Superior temporal gyrus (tissue), 1 donor: ENCODE measurements at regions not wholly inside any gene's neighbourhood (a gene's known extent, or its start where the extent isn't known, plus 50 kb on each side); places are given as distances from the start of the nearest gene placed in this dataset.
A peak's percentile ranks its signal among the peaks of the same experiment; 100 is the strongest.

Experiments used
- DNase-seq: peaks from one replicate; pipeline ENCODE4 v3.0.0-alpha.2; 2016; ENCODE audit errors: extremely low spot score

DNA sequence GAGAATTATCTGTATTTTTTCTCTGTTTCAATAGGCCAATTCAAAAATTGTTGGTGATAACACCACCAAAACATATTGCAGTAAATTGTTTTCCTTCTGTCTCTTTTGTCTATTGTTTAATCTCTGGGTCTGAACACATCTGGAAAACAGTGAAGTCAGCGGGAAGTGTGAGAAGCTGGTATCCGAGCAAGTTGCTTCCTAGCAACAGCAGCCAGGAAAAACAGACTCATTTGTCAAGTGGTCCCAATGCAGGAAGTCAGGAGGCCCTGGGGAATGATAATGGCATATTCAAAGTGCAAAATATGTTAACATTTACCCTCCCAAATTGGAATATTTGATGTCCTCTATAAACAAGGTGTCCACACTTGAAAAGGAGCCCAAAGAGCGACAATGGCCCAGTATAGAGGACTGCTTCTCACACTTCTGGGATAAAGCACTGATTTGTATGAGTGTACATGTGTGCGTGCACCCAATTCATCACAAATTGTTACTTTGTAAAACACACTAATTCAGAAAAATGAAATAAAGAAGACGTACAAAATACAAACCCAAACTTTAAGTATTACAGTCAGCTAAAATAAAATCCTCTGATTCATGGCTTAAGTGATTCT is 515.0 kb downstream of the TBC1D4 start:
- DNase-seq: peak; percentile 73

GRCh38 chr13:74966275-74966674 is 515.7 kb downstream of the TBC1D4 start:
- no peak for DNase-seq

- no peak for DNase-seq
Measured at GRCh38 chr13:74945637-74946036, 536.3 kb downstream of the TBC1D4 start.

- DNase-seq: no peak
Measured at GRCh38 chr13:74931698-74932433, 550.1 kb downstream of the TBC1D4 start.

- DNase-seq: peak; percentile 43
Measured at GRCh38 chr13:74930402-74931165, 551.4 kb downstream of the TBC1D4 start.

DNA sequence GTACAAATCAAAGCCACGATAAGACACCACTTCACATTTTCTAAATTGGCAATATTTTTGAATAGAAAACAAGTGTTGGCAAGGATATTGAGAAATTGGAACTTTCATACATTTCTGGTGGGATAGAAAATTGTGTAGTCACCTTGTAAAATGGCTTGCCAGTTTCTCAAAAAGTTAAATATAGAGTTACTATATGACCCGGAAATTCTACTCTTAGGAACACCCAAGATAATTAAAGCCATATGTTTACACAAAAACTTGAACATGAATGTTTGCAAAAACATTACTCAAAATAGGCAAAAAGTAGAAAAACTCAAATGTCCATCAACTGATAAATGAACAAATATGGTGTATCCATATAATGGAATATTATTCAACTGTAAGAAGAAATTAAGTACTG is 552.5 kb downstream of the TBC1D4 start:
- no peak for DNase-seq

DNA sequence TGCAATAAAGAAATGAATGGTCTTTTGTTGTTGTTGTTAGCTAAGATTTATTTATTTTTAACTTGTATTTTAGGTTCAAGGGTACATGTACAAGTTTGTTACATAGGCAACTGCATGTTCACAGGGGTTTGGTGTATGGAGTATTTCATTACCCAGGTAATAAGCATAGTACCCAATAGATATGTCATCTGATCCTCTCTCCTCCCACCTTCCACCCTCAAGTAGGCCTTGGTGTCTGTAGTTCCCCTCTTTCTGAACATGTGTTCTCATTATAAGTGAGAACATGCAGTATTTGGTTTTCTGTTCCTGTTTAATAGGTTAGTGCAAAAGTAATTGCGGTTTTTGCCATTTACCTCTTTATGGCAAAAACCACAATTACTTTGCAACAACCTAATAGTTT is 554.1 kb downstream of the TBC1D4 start:
- DNase-seq: no peak

DNA sequence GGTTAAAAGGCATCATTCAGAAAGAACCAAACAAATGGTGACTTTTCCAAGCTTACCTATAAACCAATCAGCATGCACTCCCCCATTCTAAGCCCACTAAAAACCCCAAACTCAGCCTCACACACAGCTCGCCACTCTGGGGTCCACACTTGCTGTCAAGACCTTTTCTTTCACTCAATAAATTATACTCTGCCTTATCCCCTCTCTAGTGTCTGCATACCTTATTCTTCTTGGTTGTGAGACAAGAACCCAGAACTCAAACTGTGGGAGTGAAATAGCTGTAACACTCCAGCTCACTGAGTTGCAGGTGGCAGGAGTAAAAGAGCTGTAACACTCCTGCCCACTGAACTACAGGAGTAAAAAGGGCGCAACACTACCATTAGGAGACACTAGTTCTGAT is 559.0 kb downstream of the TBC1D4 start:
- no peak for DNase-seq

DNA sequence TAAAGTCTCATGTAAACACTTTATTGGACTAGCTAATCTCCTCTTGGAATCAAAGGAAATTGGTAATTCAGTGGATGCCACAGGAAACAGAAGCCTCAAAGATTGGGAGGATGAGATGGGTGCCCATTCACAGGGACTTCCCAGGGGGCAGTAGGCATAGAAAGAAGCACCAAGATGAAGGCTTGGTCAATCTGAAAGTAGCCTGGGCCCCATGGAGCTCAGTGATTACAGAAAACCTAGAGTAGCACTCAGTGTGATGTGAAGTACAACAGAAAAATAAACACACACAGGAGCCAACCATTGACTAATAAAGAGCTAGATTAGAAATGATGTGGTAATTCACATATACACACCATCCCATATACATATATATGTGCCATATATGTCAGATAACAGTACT is 560.6 kb downstream of the TBC1D4 start:
- no peak for DNase-seq

GRCh38 chr13:74920920-74921319 is 561.0 kb downstream of the TBC1D4 start:
- DNase-seq: no peak

DNA sequence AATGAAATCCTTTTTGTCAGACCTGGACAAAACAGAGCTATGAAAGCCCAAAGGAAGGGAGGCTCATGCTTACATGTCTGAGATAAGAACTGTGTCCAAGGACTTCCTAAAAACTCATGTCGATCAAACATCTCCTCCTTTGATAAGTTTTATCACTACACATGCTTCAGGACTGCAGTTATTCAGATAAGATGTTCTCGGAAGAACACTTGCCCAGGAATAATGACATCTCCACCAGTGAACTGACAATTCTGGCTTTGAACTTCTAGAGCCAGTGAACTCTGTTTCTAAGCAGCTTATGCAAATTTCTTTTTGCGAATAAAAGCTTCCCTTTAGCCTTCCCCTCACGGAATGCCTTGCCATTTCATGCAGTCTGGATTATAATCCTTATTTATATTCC is 561.6 kb downstream of the TBC1D4 start:
- DNase-seq: no peak

DNA sequence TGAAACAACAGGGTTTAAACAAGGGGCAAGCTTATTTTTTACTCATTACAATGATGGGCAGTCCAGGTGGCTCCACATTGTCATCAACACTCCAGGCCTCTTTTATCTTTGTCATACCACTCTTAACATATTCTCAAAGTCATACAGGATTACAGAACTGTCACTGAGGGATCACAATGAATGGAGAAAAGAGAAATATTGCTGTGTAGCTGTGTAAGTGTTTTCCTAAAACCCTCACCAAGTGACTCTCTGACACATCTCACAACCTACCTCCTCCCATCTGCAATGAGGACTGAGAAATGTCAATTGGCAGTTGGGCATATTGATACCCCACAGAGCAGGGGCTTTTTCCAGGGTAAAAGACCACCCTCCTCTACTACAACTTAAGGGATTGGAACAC is 562.1 kb downstream of the TBC1D4 start:
- no peak for DNase-seq

GRCh38 chr13:74912898-74913297 is 569.1 kb downstream of the TBC1D4 start:
- no peak for DNase-seq

DNA sequence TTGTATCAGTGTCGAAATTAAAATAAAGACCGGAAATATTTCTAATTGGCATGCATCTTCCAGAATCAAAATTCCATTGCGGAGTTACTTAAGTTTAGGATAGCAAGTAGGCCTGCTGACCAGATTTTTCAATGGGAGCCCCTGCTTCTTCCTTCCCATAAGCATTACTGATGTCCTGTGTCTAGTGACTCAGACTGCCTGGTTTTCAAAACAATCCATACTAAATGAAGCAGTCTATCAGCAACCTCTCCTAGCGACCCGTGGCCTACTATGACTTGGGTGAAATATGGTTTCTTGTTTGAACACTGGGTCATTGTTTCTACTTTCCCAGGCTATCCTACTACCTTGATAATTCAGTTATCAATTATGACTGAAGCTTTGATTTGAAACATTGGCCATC is 571.6 kb downstream of the TBC1D4 start:
- DNase-seq: no peak

GRCh38 chr13:74907788-74908187 is 574.2 kb downstream of the TBC1D4 start:
- no peak for DNase-seq

DNA sequence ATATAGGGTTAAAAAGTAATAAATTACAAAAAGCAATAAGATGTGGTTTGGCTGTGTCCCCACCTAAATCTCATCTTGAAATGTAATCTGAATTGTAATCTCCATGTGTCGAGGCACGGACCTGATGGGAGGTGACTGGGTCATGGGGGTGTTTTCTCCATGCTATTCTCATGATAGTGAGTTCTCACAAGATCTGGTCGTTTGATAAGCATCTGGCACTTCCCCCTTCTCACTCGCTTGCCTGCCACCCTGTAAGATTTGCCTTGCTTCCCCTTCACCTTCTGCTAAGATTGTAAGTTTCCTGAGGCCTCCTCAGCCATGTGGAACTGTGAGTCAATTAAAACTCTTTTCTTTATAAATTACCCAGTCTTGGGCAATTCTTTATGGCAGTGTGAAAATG is 577.4 kb downstream of the TBC1D4 start:
- DNase-seq: no peak

GRCh38 chr13:74895042-74895796 is 586.8 kb downstream of the TBC1D4 start:
- DNase-seq: no peak

- DNase-seq: no peak
Measured at GRCh38 chr13:74892096-74892495, 589.9 kb downstream of the TBC1D4 start.

DNA sequence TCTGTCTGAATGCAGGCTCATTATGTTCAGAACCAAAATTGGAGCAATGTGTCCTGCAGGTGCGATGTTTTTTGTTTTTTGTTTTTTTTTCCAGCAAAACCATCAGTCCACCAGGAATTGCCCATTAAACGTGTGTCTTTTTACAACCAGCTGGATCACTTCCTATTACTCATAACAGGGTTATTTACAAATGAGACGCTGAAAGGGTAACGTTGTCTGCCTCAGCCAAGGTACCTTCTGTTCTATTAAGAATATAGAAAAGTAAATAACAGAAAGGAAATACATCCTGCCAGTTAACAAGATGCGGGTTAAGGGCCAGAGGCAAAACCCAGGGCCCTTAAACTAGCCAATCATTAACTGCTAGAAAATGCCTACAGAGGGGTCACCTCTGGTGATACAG is 590.4 kb downstream of the TBC1D4 start:
- no peak for DNase-seq

DNA sequence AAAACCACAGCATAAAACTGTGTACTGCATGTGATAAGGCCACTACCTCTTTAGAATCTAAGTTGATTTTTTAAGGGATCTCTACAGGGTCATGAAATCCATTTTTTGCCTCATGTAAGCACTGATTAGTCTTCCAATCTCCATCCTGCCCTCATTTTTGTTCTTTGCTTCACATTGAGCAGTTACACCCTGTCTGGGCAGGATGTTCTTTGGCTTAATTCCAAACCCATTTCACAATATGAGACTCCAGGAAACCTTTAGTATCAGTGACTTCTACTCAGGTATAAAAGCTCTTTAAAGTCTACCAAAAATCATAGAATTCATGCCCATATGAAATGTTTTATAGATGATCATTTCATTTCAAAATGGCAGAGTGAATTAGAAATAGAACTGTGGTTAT is 592.6 kb downstream of the TBC1D4 start:
- DNase-seq: no peak

- no peak for DNase-seq
Measured at GRCh38 chr13:74886502-74886901, 595.5 kb downstream of the TBC1D4 start.

DNA sequence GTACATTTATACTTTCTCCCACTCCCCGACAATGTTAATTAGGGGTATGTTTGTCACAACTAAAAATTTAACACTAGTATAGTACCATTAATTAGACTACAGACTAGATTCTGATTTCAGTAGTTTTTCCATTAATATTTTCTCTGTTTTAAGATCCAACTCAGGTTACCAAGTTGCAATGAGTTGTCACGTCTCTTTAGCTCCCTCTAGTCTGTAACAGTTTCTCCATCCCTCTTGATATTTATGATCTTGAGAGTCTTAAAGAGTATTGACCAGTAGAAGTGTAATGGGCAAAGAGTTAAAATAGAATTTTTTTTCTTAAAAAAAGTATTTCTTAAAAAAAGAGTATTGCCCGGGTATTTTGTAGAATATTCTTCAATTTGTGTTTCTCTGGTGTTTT is 598.1 kb downstream of the TBC1D4 start:
- no peak for DNase-seq
